ENCODE measurements at regions not wholly inside any gene's neighbourhood (a gene's known extent, or its start where the extent isn't known, plus 50 kb on each side); places are given as distances from the start of the nearest gene placed in this dataset.

DNA sequence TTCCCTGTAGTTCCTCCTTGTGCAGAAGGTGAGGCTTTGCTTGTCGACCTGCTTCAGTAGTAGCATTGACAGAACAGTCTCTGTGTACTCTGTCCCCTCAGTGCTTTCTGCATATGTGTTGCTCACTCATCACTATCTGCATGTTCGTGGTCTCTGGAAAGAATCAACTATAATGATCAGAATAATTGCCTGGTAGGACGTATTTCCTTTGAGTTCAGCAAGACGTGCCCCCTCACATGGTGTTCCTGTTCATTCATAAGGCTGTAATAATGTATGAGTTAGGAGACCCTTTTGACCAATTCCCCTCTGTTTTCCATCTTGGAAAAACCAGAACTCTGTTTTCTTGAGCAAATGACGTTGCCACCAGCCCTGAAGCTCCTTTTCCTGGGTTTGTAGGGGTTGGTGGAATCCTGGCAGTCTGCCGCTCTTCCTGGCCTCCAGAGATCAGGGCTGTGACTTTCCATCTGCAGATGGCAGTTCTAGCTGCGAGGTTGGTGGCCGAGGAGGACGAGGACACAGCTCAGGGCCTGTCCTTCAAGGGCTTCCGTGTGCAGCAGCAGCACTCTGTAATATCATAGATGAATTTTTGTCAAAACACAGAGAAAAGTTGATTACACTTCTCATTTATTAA lies 61.9 kb downstream of the EXOSC2 start:
- DNase-seq (ENCODE audit: low read depth in 2 of 2): no peak

DNA sequence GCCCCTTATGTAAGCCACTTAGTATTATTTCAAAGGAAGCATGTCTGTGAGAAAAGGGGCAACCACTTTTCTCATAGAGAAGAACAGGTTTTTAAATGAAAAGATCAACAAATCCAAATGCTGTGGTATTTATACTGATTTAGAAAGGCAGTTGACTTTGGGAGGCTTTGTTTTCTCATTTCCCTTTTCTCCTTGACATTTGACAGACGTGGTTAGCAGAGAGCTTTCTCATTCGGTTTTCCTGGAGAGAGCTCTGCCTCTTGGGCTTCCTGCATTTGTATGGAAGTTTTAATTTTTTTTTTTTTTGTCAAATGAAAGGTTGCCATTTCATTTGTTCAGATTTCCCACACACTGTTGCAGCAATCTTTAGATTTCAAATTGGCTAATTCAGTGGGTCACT lies 62.5 kb downstream of the EXOSC2 start:
- no peak for DNase-seq (ENCODE audit: low read depth in 2 of 2)

DNA sequence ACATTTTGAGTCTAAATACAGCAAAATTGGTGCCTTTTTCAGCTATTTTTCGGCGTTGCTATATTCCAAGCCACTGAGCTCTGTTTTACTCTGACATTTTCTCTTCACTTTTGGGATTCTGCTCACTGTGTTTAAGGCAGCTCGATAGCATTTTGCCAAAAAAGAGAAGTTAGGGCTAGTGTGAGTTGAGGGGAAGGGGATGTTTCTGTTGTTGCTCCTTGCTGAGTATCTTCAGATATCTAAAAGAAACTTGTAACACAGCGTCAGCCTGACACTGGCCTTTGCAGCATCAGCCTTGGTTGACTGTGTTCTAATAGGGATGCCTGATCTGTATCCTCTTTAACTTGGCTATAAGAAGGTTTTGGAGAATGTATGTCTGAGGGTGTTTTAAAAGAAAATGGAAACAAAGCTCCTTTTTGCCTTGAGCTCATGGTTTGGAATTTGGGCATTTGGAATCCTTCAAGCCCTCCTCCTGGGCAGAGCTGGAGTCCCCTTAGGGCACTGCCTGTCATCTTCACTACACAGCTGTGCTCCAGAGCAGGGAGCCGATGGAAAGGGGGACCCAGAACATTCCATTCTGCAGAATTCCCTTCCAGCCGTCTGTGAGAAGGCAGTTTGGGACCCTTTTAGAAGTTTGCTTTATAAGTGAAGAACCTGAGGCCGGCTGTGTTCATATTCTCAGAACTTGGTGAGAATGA lies 63.0 kb downstream of the EXOSC2 start:
- no peak for DNase-seq (ENCODE audit: low read depth in 2 of 2)

DNA sequence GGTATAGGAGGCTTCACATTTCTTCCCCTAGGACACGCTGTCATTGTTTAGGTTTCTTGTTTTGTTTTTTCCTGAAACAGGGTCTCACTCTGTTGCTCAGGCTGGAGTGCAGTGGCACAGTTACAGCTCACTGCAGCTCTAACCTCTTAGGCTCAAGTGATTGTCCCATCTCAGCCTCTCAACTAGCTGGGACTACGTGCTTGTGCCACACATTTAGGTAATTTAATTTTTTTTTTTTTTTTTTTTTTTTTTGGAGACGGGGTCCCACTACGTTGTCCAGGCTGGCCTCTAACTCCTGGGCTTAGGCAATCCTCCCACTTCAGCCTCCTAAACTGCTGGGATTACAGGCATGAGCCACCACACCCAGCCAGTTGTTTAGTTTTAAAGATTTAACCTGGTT lies 66.2 kb downstream of the EXOSC2 start:
- no peak for DNase-seq (ENCODE audit: low read depth in 2 of 2)

DNA sequence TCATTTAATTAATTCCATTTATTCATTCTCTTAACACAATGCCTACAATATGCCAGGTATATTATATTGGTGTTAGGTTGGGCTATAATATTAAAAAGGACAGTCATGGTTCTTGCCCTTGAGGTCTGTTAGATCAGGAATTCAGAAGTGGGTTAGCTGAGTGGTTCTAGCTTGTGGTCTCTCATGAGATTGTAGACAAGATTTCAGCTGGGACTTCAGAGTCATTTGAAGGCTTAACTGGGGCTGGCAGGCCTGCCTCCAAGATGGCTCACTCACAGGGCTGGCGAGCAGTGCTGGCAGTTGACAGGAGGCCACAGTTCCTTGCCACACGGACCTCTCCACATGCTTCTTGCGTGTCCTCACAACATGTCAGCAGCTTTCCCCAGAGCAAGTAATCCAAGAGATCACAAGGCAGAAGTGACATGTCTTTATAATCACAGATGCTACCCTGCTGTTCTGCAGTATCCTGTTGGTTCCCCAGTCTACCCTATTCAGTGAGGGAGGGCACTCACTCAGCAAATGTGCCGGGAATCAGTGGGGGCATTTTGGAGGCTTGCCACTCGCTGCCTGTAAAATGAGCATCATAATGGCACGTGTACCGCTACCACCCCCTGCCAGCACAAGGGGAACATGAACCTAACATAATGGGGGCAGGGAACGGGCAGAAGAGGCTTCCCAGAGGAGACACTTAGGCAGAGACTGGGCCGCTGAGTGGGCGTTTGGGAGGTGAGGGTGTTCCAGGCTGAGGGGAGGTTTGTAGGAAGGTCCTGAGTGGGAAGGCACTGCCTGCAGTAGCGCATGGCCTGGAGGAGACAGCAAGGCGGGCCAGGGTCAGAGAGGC lies 70.0 kb downstream of the EXOSC2 start:
- DNase-seq (ENCODE audit: low read depth in 2 of 2): no peak

DNA sequence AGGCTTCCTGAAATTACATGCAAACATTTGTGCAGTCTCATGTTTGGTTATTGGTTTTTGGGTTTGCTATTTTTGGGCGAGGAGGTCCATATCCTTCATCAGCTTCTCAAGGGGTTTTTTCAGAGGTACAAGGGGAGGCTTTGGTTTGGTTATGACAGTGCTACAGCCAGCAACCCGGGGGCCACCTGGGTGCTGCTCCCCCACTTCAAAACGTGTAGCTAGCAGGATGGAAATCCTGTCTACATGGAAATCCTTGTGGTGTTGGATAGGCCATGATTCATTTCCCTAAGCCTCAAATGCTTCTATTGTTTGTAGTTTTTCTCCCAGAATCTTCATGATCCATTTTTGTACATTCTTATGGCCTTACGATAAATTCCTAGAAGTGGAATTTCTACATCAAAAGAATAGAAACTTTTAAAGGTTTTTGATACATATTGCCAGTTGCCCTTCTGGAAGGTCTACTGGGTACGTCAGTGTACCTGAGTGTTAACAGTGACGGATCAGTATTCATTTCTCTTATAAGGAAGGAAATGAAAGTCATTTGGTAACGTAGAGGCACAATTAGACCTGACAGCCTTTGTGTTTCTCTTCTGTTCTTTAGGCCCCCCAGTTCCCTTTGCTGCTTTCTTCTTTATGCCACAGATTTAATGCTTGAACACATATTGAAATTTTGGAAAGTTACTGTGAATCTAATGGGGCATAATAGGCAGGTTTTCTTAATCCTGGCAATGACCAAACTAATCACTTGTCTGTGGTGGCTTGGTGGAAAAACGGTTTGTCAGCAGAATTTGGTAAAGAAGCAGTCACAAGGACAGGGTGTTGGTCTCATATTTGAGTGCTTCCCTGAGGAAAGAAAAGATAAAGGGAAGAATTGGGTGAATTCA lies 69.7 kb upstream of the ABL1 start:
- DNase-seq (ENCODE audit: low read depth in 2 of 2): no peak

DNA sequence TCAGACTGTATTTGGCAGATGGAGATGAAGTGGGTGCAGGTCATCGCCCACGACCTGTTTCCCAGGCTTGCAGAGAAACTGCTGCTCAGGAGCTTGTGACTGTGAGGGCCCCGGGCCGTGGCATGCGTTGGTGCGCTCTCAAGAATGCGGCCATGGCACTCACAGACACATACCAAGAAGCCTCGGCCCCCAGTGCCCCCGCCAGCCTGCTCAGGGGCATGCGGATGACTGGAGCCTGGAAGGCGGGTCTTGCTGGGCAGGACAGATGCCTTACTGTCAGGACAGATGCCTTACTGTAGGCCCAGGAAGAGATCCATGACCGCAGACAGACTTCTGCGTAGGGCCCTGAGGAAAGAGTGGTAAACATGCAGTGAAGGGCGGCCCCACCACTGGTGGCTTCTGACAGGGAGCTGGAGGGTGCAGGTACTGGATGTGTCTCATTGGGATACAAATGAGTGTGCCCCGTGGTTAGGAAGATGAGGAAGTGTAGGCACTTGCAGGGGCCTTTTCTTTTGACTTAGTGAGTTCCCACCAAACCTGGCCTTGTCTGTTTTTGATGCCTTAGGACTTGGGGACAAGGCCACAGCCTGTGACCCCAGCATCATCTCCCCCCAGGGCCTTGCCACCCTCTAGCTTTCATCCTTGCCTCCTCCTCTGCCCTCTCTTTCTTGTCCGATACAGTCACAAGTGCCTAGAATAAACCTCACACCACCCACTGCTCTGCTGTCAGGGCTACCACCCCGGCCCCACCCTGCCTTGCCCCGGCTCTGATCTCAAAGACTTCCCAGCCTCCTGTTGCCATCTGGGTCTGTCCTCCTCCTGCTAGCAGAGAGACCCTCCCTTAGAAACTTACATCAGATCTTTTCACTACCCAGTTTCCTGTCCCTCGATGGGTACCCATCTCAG lies 68.8 kb upstream of the ABL1 start:
- no peak for DNase-seq (ENCODE audit: low read depth in 2 of 2)

DNA sequence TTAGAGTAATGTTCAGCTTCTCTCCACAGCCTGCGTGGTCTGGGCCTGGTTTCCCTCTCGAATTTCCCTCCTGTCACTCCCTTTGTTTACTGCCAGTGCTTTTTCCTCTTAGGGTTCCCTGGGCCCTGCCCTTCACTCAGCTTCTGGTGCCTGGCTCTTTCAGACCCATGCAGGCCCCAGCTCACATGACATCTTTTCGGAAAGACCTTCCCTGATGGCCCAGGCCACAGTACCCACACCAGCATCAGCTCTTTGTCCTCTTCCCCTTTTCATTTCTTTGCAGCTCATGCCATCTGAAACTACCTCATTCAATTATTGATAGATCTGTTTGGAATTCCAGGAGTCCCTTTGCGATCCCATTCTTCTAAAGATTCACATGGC lies 68.1 kb upstream of the ABL1 start:
- no peak for DNase-seq (ENCODE audit: low read depth in 2 of 2)

DNA sequence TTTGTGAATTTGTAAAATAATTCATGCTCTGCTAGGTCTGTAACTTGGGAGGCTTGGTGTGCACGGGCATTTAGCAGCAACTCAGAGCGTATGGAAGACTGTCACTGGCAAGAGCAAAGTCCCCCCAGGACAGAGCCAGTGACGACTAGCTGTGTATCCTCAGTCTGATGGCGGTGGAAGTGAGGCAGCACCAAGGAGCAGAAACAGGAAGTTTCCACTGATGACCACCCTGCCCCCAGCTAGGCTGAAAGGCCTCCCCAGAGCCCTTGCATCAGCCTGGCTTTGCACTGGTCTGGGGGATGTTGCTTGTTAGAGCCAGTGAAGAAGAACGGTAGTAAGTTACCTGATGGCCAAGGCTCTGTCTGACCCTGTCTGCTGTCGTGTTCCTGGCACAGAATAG lies 66.8 kb upstream of the ABL1 start:
- no peak for DNase-seq (ENCODE audit: low read depth in 2 of 2)

DNA sequence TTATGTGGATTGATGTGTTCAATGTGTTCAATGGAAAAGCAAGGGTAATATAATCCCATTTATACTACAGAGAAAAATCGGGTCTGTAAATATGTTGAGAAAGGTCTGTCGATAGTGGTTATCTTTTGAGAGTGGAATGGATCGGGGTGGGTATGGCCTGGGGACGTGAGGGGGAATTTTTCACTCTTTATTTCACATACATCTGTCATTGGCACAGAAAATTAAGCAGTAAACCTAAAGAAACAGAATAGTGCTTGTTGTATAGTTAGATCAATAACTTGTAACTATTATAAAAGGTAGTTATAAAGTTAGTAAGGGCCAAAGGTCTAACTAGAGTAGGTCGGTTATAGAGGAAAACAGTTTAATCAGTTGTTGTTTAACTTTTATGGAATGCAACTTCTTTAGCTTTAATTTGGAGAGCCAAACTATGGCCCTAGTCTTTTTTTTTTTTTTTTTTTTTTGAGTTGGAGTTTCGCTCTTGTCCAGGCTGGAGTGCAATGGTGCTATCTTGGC lies 66.1 kb upstream of the ABL1 start:
- no peak for DNase-seq (ENCODE audit: low read depth in 2 of 2)

DNA sequence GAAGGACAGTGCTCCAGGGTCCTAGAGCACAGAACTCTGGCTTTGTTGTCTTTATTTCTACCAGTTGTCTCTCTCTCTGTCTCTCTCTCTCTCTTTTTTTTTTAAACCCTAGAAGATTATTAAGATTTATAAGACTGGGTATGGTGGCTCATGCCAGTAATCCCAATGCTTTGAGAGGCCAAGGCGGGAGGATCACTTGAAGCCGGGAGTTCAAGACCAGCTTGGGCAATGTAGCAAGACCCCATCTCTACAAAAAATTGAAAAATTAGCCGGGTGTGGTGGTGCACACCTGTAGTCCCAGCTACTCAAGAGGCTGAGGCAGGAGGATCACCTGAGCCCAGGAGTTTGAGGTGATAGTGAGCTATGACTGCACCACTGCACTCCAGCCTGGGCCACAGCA lies 65.0 kb upstream of the ABL1 start:
- DNase-seq (ENCODE audit: low read depth in 2 of 2): no peak

DNA sequence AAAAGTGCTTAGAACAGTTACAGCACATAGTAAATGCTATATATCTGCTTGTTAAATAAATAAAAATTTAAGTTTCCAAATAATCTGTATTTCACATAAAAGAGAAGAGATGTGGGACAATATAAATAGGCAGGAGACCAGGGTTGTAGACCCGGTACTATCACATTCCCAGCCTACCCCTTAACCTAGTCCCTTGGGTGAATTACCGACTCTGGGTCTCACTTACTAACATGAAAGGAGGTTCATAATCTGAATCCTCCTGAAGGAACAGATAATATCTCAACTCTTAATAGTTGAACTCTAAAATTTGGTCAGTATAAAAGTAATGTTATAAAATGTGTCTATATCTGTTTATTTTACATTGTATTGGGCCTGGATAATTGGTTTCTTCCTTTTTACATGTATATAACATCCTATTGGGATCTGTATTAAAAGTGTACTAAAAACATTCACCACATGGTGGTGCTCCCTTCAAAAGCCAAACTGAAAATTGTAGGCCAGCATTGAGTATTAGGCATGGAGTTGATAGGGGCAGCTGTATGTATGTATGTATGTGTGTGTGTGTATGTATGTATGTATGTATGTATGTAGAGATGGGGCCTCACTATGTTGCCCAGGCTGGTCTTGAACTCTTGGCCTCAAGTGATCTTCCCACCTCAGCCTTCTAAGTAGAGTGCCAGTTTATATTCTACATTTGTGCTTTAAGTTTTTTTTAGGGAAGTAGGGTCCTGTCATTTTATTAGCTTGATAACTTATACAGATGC lies 64.2 kb upstream of the ABL1 start:
- peak; percentile 53 to 57 for DNase-seq (ENCODE audit: low read depth in 2 of 2)

DNA sequence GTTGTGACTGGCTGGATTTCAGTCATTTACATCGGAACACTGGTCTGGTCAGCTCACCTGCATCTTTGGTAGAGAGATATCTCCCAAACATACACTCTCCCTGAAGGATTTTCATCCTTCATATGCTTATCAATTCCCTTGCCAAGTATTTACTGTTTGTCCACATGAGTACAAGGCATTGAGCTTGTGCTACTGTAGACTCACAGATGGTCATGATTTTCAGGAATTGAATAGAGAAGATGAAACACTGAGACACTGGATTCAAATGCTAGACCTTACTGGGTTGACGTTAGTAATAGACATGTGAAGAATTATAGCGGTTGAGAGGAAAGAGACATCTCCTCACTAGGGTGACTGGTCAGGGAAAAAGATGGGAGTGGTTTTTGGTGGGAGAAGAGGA lies 62.9 kb upstream of the ABL1 start:
- no peak for DNase-seq (ENCODE audit: low read depth in 2 of 2)

DNA sequence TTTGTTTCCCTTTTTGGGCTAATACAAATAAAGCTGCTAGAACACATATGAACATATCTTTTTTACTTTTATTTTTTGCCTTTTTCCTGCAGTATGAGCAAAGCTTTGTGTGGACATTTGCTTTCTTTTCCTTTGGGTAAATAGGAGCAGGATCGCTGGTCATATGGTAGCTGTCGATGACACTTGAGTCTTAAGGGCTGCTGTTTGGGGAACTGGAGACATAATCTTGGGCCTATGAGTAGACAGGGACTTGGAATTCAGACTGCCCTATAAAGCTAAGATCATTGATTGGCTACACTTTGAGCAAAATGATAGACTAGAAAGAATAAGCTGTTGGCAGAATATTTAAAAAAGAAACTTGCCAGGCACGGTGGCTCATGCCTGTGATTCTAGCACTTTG lies 60.9 kb upstream of the ABL1 start:
- no peak for DNase-seq (ENCODE audit: low read depth in 2 of 2)

DNA sequence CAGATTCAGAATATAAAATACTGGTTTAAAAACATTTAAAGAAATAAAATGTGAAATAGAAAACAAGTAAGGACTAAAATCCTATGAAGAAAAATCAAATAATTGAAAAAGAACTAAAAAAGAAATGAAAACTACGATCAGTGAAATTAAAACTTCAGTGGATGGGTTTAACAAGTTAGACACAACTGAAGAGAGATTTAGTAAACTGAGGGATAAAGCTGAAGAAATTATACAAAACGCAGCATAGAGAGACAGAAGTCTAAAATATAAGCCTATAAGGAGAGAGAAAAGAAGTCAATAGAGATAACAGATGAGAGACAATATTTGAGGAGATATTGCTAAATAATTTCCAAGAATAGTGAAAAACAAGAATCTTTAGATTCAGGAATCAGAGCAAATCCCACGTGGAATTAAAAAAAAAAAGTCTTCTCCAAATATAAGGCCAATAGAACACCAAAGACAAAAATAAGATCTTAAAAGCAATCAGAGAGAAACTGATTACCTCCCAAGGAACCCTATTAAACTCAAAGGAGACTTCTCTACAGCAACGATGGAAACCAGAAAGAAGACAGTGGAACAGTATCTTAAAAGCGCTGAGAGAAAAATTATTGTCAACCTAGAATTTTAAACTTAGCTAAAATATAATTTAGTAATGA lies 59.6 kb upstream of the ABL1 start:
- no peak for DNase-seq (ENCODE audit: low read depth in 2 of 2)

DNA sequence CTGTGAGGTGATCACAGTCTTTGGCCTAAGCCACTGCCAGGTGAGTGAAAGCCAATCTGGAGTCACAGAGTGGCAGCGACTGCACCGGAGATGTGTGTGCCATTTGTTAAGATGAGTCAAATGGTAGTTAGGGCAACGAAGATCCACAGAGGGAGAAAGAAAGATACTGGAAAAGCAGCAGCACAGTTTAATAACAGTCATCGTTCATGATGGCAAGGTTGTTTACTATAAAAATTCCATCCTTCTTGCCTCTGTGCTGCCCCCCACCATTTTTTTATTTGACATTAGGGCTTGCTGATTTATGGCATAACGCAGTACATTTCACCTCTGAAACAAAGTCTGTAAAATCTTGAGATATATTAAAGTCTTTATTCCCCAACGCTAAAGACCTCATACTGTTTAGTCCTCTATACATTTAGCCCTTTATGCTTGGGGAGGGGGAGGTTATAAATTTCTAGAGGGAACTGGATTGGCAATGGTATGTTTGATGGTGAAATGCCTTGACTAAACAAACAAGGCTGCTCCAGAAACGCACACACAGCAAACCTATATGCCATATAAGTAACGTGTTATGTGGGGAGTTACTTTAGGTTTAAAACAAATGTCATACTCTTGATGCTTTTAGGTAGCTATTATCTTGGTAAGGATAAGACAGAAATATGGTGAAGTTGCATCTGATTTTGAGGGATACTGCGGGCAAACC lies 55.8 kb upstream of the ABL1 start:
- DNase-seq (ENCODE audit: low read depth in 2 of 2): no peak

DNA sequence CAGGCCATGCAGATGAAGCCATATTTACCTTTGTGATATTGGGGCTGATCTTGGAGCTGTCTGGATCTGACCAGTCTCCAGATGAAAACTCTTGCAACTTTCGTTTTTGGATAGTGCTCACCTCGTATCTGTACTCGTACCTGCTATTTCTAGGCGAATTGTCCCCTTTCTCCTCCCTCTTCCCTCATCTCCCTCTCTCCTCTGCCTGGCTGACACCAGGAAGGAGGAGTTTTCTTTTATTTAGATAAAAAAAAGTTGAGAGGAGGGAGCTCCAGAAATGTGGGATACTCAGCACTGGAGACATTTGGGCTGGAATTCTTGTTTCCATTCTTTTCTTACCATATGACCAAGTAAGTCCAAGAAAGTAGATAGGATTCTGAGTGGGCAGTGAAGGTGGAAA lies 54.6 kb upstream of the ABL1 start:
- DNase-seq (ENCODE audit: low read depth in 2 of 2): peak in 1 of 2 experiments; percentile 24

DNA sequence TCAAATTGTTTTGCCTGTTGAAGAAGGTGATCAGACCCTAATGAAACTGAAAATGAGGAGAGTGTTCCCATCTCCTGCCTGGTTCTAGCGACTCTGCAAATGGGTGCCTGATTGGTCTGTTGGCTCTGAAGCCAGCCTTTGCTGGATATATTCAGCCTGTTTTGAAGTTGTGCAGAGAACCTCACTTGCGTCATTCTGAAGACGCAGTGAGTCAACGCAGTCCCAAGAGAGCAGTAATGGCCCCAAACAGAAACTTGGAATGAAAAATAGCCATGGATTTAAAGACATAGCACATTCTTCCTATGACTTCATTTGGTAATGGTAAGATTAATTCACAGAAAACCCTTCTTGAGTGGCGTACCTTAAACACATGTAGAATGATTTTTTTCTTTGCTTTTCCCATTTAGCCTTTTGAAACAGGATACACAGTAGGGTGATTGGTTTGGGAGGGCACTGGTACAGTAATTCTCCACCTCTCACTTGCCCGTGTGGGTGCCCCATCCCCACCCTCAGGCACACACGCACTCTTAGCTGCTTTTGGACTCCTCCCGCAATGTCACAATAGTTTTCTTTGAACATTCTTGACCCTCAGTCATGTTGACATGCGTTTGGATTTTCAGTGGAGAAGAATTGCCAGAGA lies 54.1 kb upstream of the ABL1 start:
- peak; percentile 96 to 97 for DNase-seq (ENCODE audit: low read depth in 2 of 2)

All from fibroblast of skin of left biceps (primary cell).